K562 (cell line): ENCODE measurements at regions not wholly inside any gene's neighbourhood (a gene's known extent, or its start where the extent isn't known, plus 50 kb on each side); places are given as distances from the start of the nearest gene placed in this dataset.

Experiments used
- ATAC-seq: fragments of 200-7000 bp; cut with Tn5 transposase; 3 replicates; pipeline ENCODE4 v1.9.1; 2020; ENCODE audit warnings: moderate library complexity
- BruUV-seq: library from RNA; stranded (reverse); fragments of 400-500 nt; replicated peaks from 2 replicates; lab custom pipeline; 2021; lab: Mats Ljungman, UMichigan
- CTCF ChIA-PET: fragments of 300-600 bp; formaldehyde crosslinking; extraction: SDS; loops from one replicate; lab custom pipeline; 2021; ENCODE audit warnings: low intra/inter-chr PET ratio; lab: Yijun Ruan, JAX
- POLR2A ChIA-PET: fragments of 300-600, 350-650 bp; sonication (Branson Sonifier 250); formaldehyde crosslinking; extraction: SDS; loops from one replicate; lab custom pipeline; 2021; ENCODE audit warnings: antibody characterized with exemption, inconsistent platforms; lab: Yijun Ruan, JAX
- DNase-seq, 4 experiments: peaks; one replicate each; pipeline versions ENCODE4 v3.0.0 to v3.0.0-alpha.2; 2011 to 2018; ENCODE audit warnings: low spot score in 3 of 4, mixed read lengths in 3 of 4; ENCODE audit errors: extremely low read depth in 1 of 4
- FAIRE-seq: peaks from 2 replicates; lab custom pipeline; 2011; peaks lifted over from hg19 to GRCh38; lab: Jason Lieb, UNC
- H2AFZ ChIP-seq: 2 replicates; pipeline ENCODE4 v1.6.0; 2011; ENCODE audit warnings: low read depth, low read length, control low read depth, inconsistent platforms
- H3K27ac ChIP-seq: fragments of 200-600 bp; 3 replicates; pipeline ENCODE4 v1.8.0; 2011; ENCODE audit warnings: low read depth, mild to moderate bottlenecking, control low read depth, inconsistent platforms, low read length, moderate library complexity, mixed read lengths; ENCODE audit errors: extremely low read depth
- H3K27me3 ChIP-seq, 2 experiments: fragments of 300-600 bp in 1 of 2; 2 replicates in 1 of 2; 3 replicates in 1 of 2; pipeline versions ENCODE4 v1.6.0 to v1.8.0; 2011; ENCODE audit warnings: inconsistent platforms in 2 of 2, low read length in 2 of 2, mild to moderate bottlenecking in 1 of 2, mixed read lengths in 1 of 2, moderate library complexity in 1 of 2; ENCODE audit not compliant: control insufficient read depth in 2 of 2, insufficient read depth in 2 of 2
- H3K36me3 ChIP-seq: fragments of 300-600 bp; 3 replicates; pipeline ENCODE4 v1.8.0; 2011; ENCODE audit warnings: mild to moderate bottlenecking, low read length, inconsistent platforms; ENCODE audit not compliant: control insufficient read depth, insufficient read depth
- H3K4me1 ChIP-seq, 2 experiments: fragments of 200-600 bp in 1 of 2; replicated peaks in 1 of 2; 2 replicates in 1 of 2; 3 replicates in 1 of 2; pipeline versions ENCODE4 v1.5.1 to v1.8.0; 2011; ENCODE audit warnings: inconsistent platforms in 2 of 2, low read length in 2 of 2, mild to moderate bottlenecking in 1 of 2, mixed read lengths in 1 of 2, moderate library complexity in 1 of 2; ENCODE audit not compliant: control insufficient read depth in 2 of 2, insufficient read depth in 2 of 2
- H3K4me2 ChIP-seq: 2 replicates; pipeline ENCODE4 v1.6.1; 2011; ENCODE audit warnings: low read length, control low read depth, inconsistent platforms, mixed read lengths; ENCODE audit not compliant: insufficient read depth
- H3K4me3 ChIP-seq: fragments of 200-600 bp; sonication (generic), shearing (Covaris generic); 2 replicates; pipeline ENCODE4 v1.5.1; 2016; ENCODE audit warnings: control low read depth, inconsistent platforms
- H3K79me2 ChIP-seq: fragments of 200-600 bp; 3 replicates; pipeline ENCODE4 v1.8.0; 2011; ENCODE audit warnings: low read length, inconsistent platforms; ENCODE audit not compliant: control insufficient read depth, insufficient read depth
- H3K9ac ChIP-seq, 2 experiments: 2 replicates each; pipeline versions ENCODE4 v1.6.0 to v1.6.1; 2011; ENCODE audit warnings: low read depth in 2 of 2, low read length in 2 of 2, control low read depth in 1 of 2, inconsistent platforms in 1 of 2, mild to moderate bottlenecking in 1 of 2, mixed read lengths in 1 of 2; ENCODE audit not compliant: insufficient read depth in 1 of 2
- H3K9me1 ChIP-seq: one replicate; pipeline ENCODE4 v1.6.0; 2011; ENCODE audit warnings: inconsistent platforms, mild to moderate bottlenecking, low read length, moderate library complexity; ENCODE audit not compliant: control insufficient read depth, insufficient read depth
- H3K9me3 ChIP-seq: replicated peaks from 2 replicates; pipeline ENCODE4 v1.5.1; 2011; ENCODE audit warnings: low read depth, low read length, inconsistent platforms; ENCODE audit not compliant: control insufficient read depth, insufficient read depth
- H4K20me1 ChIP-seq: replicated peaks from 2 replicates; pipeline ENCODE4 v1.6.1; 2011; ENCODE audit warnings: low read length, inconsistent platforms, mixed read lengths; ENCODE audit not compliant: control insufficient read depth, insufficient read depth
- EZH2 ChIP-seq: IDR thresholded peaks from 2 replicates; pipeline ENCODE4 v1.6.1; 2012; ENCODE audit warnings: low read depth, mild to moderate bottlenecking, inconsistent platforms, low read length, borderline replicate concordance
- GABPB2 ChIP-seq: fragments of 250-450 bp; sonication (Bioruptor Pico); conservative IDR thresholded peaks from 2 replicates; pipeline ENCODE4 v1.5.1; 2021; ENCODE audit warnings: mild to moderate bottlenecking
- NCOR1 ChIP-seq: fragments of 450-650 bp; IDR thresholded peaks from 2 replicates; pipeline ENCODE4 v1.6.1; 2016; ENCODE audit warnings: mild to moderate bottlenecking, moderate library complexity
- NR4A1 ChIP-seq, 2 experiments: fragments of 250-450 bp in 1 of 2; fragments of 450-650 bp in 1 of 2; sonication (Bioruptor Pico) in 1 of 2; IDR thresholded peaks; 2 replicates each; pipeline versions ENCODE4 v1.4.0 to v1.6.1; 2016 to 2020; ENCODE audit warnings: mild to moderate bottlenecking in 2 of 2, missing compliant biosample characterization in 1 of 2, missing genetic modification characterization in 1 of 2, moderate library complexity in 1 of 2
- PCBP1 ChIP-seq: fragments of 200-400 bp; formaldehyde crosslinking; IDR thresholded peaks from 2 replicates; pipeline ENCODE4 v1.6.1; 2018; ENCODE audit warnings: mild to moderate bottlenecking, low read depth, low read length; ENCODE audit not compliant: poor library complexity, severe bottlenecking
- WGBS: fragments of 100-300 bp; shearing (Covaris generic); methylation state at CpG from one replicate; pipeline ENCODE4 v1.1.6; 2016; ENCODE audit warnings: low coverage, mixed read lengths; ENCODE audit not compliant: insufficient coverage; ENCODE audit errors: missing lambda C conversion rate; 5-methylcytosine and 5-hydroxymethylcytosine counted together
- in situ Hi-C: fragments of 300-500 bp; cut with MboI; formaldehyde crosslinking; loops from 4 replicates; pipeline ENCODE4 v1.15.0; 2018; ENCODE audit warnings: inconsistent platforms, mixed read lengths
- intact Hi-C: fragments of 100-400 bp; cut with micrococcal nuclease; formaldehyde crosslinking; loops from 2 replicates; pipeline ENCODE4 v1.14.2; 2022
- TF ChIP-seq, protein P1 (sequence below): sonication (generic); formaldehyde crosslinking; IDR thresholded peaks from 2 replicates; pipeline ENCODE4 v1.8.1; 2023; ENCODE audit warnings: mild to moderate bottlenecking, missing genetic modification reagents
- TF ChIP-seq, protein P2 (sequence below): fragments of 450-650 bp; IDR thresholded peaks from 2 replicates; pipeline ENCODE4 v1.6.1; 2017; ENCODE audit warnings: mild to moderate bottlenecking, moderate library complexity
- TF ChIP-seq, protein P3 (sequence below): sonication (generic); formaldehyde crosslinking; IDR thresholded peaks from 2 replicates; pipeline ENCODE4 v1.8.0; 2023; ENCODE audit warnings: mild to moderate bottlenecking, missing genetic modification reagents

DNA sequence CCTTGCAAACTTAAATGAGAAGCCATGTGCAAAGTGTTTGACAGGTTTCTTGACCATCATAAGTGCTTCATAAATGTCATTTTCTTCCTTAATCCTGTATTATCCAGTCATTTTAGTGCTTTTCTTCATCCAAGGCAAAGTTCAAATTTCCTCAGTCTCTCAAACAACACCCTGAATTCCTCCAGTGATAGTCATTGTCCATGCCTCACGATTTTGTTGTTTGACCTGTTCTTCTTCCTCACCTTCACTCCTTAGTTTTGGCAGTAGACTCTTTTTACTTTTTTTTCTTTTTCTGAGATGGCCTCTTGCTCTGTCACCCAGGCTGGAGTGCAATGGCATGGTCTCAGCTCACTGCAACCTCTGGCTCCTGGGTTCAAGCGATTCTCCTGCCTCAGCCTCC, 1257.3 kb downstream of the FAM181B start:
- Histone ChIP-seq H3K9ac (no peak overlapping the region), H3K4me3 (no peak overlapping the region), H3K4me1 (no peaks in the 10 kb centered on the region)
- FAIRE-seq = no peak
- TF ChIP-seq, protein P1, sequence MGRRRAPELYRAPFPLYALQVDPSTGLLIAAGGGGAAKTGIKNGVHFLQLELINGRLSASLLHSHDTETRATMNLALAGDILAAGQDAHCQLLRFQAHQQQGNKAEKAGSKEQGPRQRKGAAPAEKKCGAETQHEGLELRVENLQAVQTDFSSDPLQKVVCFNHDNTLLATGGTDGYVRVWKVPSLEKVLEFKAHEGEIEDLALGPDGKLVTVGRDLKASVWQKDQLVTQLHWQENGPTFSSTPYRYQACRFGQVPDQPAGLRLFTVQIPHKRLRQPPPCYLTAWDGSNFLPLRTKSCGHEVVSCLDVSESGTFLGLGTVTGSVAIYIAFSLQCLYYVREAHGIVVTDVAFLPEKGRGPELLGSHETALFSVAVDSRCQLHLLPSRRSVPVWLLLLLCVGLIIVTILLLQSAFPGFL (CRISPR knock-in tag) = no peak
- TF ChIP-seq EZH2 (no peak), NCOR1 (no peak), PCBP1 (no peak), GABPB2 (CRISPR knock-in tag) (no peak), NR4A1 (CRISPR knock-in tag; IDR thresholded peaks at IDR 0.05) (no peak), NR4A1 (tag; IDR thresholded peaks at IDR 0.05) (no peak)
- TF ChIP-seq, protein P2, sequence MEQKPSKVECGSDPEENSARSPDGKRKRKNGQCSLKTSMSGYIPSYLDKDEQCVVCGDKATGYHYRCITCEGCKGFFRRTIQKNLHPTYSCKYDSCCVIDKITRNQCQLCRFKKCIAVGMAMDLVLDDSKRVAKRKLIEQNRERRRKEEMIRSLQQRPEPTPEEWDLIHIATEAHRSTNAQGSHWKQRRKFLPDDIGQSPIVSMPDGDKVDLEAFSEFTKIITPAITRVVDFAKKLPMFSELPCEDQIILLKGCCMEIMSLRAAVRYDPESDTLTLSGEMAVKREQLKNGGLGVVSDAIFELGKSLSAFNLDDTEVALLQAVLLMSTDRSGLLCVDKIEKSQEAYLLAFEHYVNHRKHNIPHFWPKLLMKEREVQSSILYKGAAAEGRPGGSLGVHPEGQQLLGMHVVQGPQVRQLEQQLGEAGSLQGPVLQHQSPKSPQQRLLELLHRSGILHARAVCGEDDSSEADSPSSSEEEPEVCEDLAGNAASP = no peak
- TF ChIP-seq, protein P3, sequence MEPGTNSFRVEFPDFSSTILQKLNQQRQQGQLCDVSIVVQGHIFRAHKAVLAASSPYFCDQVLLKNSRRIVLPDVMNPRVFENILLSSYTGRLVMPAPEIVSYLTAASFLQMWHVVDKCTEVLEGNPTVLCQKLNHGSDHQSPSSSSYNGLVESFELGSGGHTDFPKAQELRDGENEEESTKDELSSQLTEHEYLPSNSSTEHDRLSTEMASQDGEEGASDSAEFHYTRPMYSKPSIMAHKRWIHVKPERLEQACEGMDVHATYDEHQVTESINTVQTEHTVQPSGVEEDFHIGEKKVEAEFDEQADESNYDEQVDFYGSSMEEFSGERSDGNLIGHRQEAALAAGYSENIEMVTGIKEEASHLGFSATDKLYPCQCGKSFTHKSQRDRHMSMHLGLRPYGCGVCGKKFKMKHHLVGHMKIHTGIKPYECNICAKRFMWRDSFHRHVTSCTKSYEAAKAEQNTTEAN (CRISPR knock-in tag) = no peak
- TF ChIP-seq, all 486 proteins: peak for 0
- POLR2A ChIA-PET = no interaction called here
- Histone ChIP-seq H3K79me2 (no peaks in the 10 kb centered on the region), H3K27me3 (no peaks in the 10 kb centered on the region), H3K36me3 (no peaks in the 10 kb centered on the region), H3K9me1 (no peaks in the 10 kb centered on the region), H3K9me3 (no peaks in the 10 kb centered on the region), H3K27ac (no peak overlapping the region), H4K20me1 (no peaks in the 10 kb centered on the region), H2AFZ (no peak overlapping the region), H3K4me2 (no peak overlapping the region)
- intact Hi-C loops = no loop called here
- CTCF ChIA-PET = no interaction called here
- WGBS = 0% methylated on average over 2 of the region's 2 CpGs
- no TSS peak for BruUV-seq
- ATAC-seq (no peak), DNase-seq (no peak)
- in situ Hi-C loops = no loop called here
